ENCODE measurements at regions not wholly inside any gene's neighbourhood (a gene's known extent, or its start where the extent isn't known, plus 50 kb on each side); places are given as distances from the start of the nearest gene placed in this dataset.

GRCh38 chr6:74879976-74880375, 325.9 kb downstream of the COL12A1 start:
- TF ChIP-seq MAX (IDR thresholded peaks at IDR 0.05) (no peak), POLR2AphosphoS5 (IDR thresholded peaks at IDR 0.05; ENCODE audit: low read depth, low read length) (no peak), ZNF501 (CRISPR knock-in tag; IDR thresholded peaks at IDR 0.05) (no peak), PHB2 (IDR thresholded peaks at IDR 0.05; ENCODE audit: partially characterized antibody) (no peak), TFAP4 (IDR thresholded peaks at IDR 0.05; ENCODE audit: borderline replicate concordance, low read depth) (no peak), ZNF274 (CRISPR knock-in tag; IDR thresholded peaks at IDR 0.05) (no peak), SMC3 (IDR thresholded peaks at IDR 0.05; ENCODE audit: low read length) (no peak), SRSF9 (IDR thresholded peaks at IDR 0.05; ENCODE audit: borderline replicate concordance, insufficient read depth, low read depth, low read length, poor library complexity, severe bottlenecking) (no peak)
- TF ChIP-seq, protein P1, sequence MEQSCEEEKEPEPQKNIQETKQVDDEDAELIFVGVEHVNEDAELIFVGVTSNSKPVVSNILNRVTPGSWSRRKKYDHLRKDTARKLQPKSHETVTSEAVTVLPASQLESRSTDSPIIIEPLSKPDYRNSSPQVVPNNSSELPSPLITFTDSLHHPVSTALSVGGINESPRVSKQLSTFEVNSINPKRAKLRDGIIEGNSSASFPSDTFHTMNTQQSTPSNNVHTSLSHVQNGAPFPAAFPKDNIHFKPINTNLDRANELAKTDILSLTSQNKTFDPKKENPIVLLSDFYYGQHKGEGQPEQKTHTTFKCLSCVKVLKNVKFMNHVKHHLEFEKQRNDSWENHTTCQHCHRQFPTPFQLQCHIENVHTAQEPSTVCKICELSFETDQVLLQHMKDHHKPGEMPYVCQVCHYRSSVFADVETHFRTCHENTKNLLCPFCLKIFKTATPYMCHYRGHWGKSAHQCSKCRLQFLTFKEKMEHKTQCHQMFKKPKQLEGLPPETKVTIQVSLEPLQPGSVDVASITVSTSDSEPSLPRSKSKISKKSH (CRISPR knock-in tag; IDR thresholded peaks at IDR 0.05; ENCODE audit: borderline replicate concordance) = no peak
- TF ChIP-seq, protein P2, sequence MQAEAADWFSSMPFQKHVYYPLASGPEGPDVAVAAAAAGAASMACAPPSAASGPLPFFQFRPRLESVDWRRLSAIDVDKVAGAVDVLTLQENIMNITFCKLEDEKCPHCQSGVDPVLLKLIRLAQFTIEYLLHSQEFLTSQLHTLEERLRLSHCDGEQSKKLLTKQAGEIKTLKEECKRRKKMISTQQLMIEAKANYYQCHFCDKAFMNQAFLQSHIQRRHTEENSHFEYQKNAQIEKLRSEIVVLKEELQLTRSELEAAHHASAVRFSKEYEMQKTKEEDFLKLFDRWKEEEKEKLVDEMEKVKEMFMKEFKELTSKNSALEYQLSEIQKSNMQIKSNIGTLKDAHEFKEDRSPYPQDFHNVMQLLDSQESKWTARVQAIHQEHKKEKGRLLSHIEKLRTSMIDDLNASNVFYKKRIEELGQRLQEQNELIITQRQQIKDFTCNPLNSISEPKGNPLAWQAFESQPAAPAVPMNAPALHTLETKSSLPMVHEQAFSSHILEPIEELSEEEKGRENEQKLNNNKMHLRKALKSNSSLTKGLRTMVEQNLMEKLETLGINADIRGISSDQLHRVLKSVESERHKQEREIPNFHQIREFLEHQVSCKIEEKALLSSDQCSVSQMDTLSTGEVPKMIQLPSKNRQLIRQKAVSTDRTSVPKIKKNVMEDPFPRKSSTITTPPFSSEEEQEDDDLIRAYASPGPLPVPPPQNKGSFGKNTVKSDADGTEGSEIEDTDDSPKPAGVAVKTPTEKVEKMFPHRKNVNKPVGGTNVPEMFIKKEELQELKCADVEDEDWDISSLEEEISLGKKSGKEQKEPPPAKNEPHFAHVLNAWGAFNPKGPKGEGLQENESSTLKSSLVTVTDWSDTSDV (CRISPR knock-in tag; IDR thresholded peaks at IDR 0.05) = no peak

Measured in HepG2 (cell line).